Upper lobe of left lung (tissue), 4 donors: ENCODE measurements at regions not wholly inside any gene's neighbourhood (a gene's known extent, or its start where the extent isn't known, plus 50 kb on each side); places are given as distances from the start of the nearest gene placed in this dataset.

Experiments
- EP300 ChIP-seq, 4 donors: sonication (generic); formaldehyde crosslinking; IDR thresholded peaks; one replicate each; pipeline ENCODE4 v1.5.1; 2017; ENCODE audit warnings: antibody characterized with exemption in 4 of 4, control low read depth in 2 of 4
- POLR2A ChIP-seq, 4 donors: fragments of 450-650 bp; IDR thresholded peaks; one replicate each; pipeline ENCODE4 v1.5.1; 2016 to 2017; ENCODE audit warnings: antibody characterized with exemption in 4 of 4, mild to moderate bottlenecking in 2 of 4
- POLR2AphosphoS5 ChIP-seq, 2 donors: sonication (generic); formaldehyde crosslinking; IDR thresholded peaks; one replicate each; pipeline ENCODE4 v1.5.1; 2017; ENCODE audit warnings: antibody characterized with exemption in 2 of 2
- TF ChIP-seq, protein P1 (sequence below), 6 experiments: fragments of 450-650 bp in 4 of 6; fragments of 200-600 bp in 2 of 6; sonication (generic) in 2 of 6; IDR thresholded peaks; one replicate each; pipeline ENCODE4 v1.5.1; 2016 to 2019; ENCODE audit warnings: antibody characterized with exemption in 6 of 6

DNA sequence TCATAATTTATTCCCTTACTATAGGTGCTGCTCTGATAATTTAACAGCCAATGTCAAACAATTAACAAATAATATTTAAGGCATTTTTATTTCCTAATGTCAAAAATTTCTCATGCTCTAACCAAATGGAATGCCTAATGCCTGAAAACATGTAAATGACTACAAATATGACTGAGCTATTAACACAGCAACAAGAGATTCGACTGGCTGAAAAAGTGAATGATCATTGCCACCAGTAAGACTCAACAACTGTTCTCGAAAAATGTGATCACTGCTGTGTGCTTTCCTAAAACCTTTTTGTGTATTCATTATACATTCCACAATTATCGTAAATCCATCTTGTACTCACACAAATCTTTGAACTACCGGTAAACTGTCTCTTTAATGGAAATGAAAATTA lies 118.7 kb downstream of the NPY start:
- TF ChIP-seq, protein P1, sequence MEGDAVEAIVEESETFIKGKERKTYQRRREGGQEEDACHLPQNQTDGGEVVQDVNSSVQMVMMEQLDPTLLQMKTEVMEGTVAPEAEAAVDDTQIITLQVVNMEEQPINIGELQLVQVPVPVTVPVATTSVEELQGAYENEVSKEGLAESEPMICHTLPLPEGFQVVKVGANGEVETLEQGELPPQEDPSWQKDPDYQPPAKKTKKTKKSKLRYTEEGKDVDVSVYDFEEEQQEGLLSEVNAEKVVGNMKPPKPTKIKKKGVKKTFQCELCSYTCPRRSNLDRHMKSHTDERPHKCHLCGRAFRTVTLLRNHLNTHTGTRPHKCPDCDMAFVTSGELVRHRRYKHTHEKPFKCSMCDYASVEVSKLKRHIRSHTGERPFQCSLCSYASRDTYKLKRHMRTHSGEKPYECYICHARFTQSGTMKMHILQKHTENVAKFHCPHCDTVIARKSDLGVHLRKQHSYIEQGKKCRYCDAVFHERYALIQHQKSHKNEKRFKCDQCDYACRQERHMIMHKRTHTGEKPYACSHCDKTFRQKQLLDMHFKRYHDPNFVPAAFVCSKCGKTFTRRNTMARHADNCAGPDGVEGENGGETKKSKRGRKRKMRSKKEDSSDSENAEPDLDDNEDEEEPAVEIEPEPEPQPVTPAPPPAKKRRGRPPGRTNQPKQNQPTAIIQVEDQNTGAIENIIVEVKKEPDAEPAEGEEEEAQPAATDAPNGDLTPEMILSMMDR (IDR thresholded peaks at IDR 0.05), result no peak
- TF ChIP-seq POLR2A (IDR thresholded peaks at IDR 0.05) (no peak), POLR2AphosphoS5 (IDR thresholded peaks at IDR 0.05) (no peak), EP300 (IDR thresholded peaks at IDR 0.05) (no peak)
